H1 (cell line): ENCODE measurements at regions not wholly inside any gene's neighbourhood (a gene's known extent, or its start where the extent isn't known, plus 50 kb on each side); places are given as distances from the start of the nearest gene placed in this dataset.

Experiments
- CTCF ChIA-PET: fragments of 300-600 bp; sonication (Branson Sonifier 250); formaldehyde crosslinking; loops from one replicate; lab custom pipeline; 2021; ENCODE audit not compliant: partially characterized antibody; lab: Charles Lee
- POLR2A ChIA-PET: fragments of 300-600 bp; sonication (Branson Sonifier 250); formaldehyde crosslinking; loops from one replicate; lab custom pipeline; 2021; ENCODE audit warnings: inconsistent platforms; ENCODE audit not compliant: partially characterized antibody; lab: Charles Lee
- DNase-seq, 2 experiments: peaks; one replicate each; pipeline versions ENCODE4 v3.0.0 to v3.0.0-alpha.2; 2010 to 2022; ENCODE audit warnings: low spot score in 2 of 2, low read depth in 1 of 2, mixed read lengths in 1 of 2
- FAIRE-seq: peaks from 2 replicates; lab custom pipeline; 2011; peaks lifted over from hg19 to GRCh38; lab: Jason Lieb, UNC
- H2AFZ ChIP-seq: 2 replicates; pipeline ENCODE4 v1.8.1; 2012; ENCODE audit warnings: low read length, inconsistent platforms
- H2AK5ac ChIP-seq: 2 replicates; pipeline ENCODE4 v1.6.1; 2013; ENCODE audit warnings: low read depth, low read length
- H2BK120ac ChIP-seq: replicated peaks from 2 replicates; pipeline ENCODE3; 2013; ENCODE audit warnings: low read depth, low read length, inconsistent platforms
- H2BK12ac ChIP-seq: 2 replicates; pipeline ENCODE4 v1.6.1; 2013; ENCODE audit warnings: low read depth, low read length
- H2BK15ac ChIP-seq: 2 replicates; pipeline ENCODE4 v1.6.1; 2013; ENCODE audit warnings: low read length
- H2BK20ac ChIP-seq: 2 replicates; pipeline ENCODE4 v1.6.1; 2013; ENCODE audit warnings: low read length
- H2BK5ac ChIP-seq: 2 replicates; pipeline ENCODE4 v1.6.1; 2013; ENCODE audit warnings: low read depth, low read length
- H3K14ac ChIP-seq: 2 replicates; pipeline ENCODE4 v1.6.1; 2013; ENCODE audit warnings: inconsistent platforms; ENCODE audit not compliant: insufficient read length
- H3K18ac ChIP-seq: 2 replicates; pipeline ENCODE4 v1.6.1; 2013; ENCODE audit warnings: low read length; ENCODE audit errors: extremely low read depth
- H3K23ac ChIP-seq: 2 replicates; pipeline ENCODE4 v1.6.1; 2013; ENCODE audit warnings: inconsistent platforms; ENCODE audit not compliant: insufficient read length
- H3K23me2 ChIP-seq: 2 replicates; pipeline ENCODE4 v1.6.1; 2013; ENCODE audit warnings: low read depth, low read length
- H3K27ac ChIP-seq: 2 replicates; pipeline ENCODE4 v1.6.1; 2011; ENCODE audit warnings: low read depth, low read length, inconsistent platforms
- H3K27me3 ChIP-seq, 4 experiments: replicated peaks in 1 of 4; 1 replicate in 1 of 4; 2 replicates in 3 of 4; pipeline versions ENCODE4 v1.6.1 to v1.8.1; 2011 to 2013; ENCODE audit warnings: low read length in 3 of 4, mild to moderate bottlenecking in 3 of 4, inconsistent platforms in 2 of 4, mixed read lengths in 2 of 4, moderate library complexity in 1 of 4; ENCODE audit not compliant: control insufficient read depth in 3 of 4, insufficient read depth in 3 of 4; ENCODE audit errors: extremely low read depth in 1 of 4
- H3K36me3 ChIP-seq, 4 experiments: 2 replicates each; pipeline versions ENCODE4 v1.6.1 to v1.8.1; 2011 to 2013; ENCODE audit warnings: mild to moderate bottlenecking in 4 of 4, low read length in 3 of 4, moderate library complexity in 2 of 4, control low read depth in 1 of 4, inconsistent platforms in 1 of 4; ENCODE audit not compliant: insufficient read depth in 4 of 4, control insufficient read depth in 2 of 4
- H3K4ac ChIP-seq: replicated peaks from 2 replicates; pipeline ENCODE3; 2013; ENCODE audit warnings: low read length, low read depth, mixed read lengths, inconsistent platforms; ENCODE audit not compliant: insufficient read length
- H3K4me1 ChIP-seq, 4 experiments: replicated peaks in 1 of 4; 1 replicate in 1 of 4; 2 replicates in 3 of 4; pipeline versions ENCODE4 v1.6.1 to v1.8.1; 2011 to 2013; ENCODE audit warnings: low read length in 3 of 4, inconsistent platforms in 2 of 4, mixed read lengths in 1 of 4; ENCODE audit not compliant: insufficient read depth in 4 of 4, control insufficient read depth in 3 of 4
- H3K4me2 ChIP-seq, 2 experiments: 2 replicates each; pipeline versions ENCODE4 v1.6.1 to v1.8.1; 2011 to 2013; ENCODE audit warnings: low read depth in 2 of 2, low read length in 2 of 2, control low read depth in 1 of 2, inconsistent platforms in 1 of 2, mild to moderate bottlenecking in 1 of 2; ENCODE audit not compliant: insufficient read depth in 1 of 2
- H3K4me3 ChIP-seq, 4 experiments: fragments of 200-600, 300-600 bp in 1 of 4; sonication (generic), shearing (Covaris generic), sonication (Bioruptor Twin) in 1 of 4; 2 replicates each; pipeline versions ENCODE4 v1.5.1 to v1.8.1; 2011 to 2016; ENCODE audit warnings: low read length in 4 of 4, low read depth in 3 of 4, control low read depth in 2 of 4, inconsistent platforms in 2 of 4, mild to moderate bottlenecking in 2 of 4, mixed read lengths in 1 of 4, moderate library complexity in 1 of 4; ENCODE audit not compliant: insufficient read depth in 2 of 4; ENCODE audit errors: extremely low read depth in 1 of 4
- H3K56ac ChIP-seq: replicated peaks from 2 replicates; pipeline ENCODE3; 2013; ENCODE audit warnings: low read depth, mild to moderate bottlenecking, mixed read lengths, low read length, inconsistent platforms; ENCODE audit not compliant: insufficient read length
- H3K79me1 ChIP-seq: 2 replicates; pipeline ENCODE4 v1.6.1; 2013; ENCODE audit warnings: low read depth, low read length, control low read depth
- H3K79me2 ChIP-seq, 2 experiments: 2 replicates each; pipeline versions ENCODE4 v1.6.1 to v1.8.1; 2012 to 2013; ENCODE audit warnings: low read length in 2 of 2, mild to moderate bottlenecking in 2 of 2, inconsistent platforms in 1 of 2; ENCODE audit not compliant: insufficient read depth in 2 of 2, control insufficient read depth in 1 of 2
- H3K9ac ChIP-seq, 4 experiments: replicated peaks in 1 of 4; 1 replicate in 1 of 4; 2 replicates in 3 of 4; pipeline versions ENCODE4 v1.6.1 to v1.8.1; 2011 to 2013; ENCODE audit warnings: low read depth in 3 of 4, low read length in 3 of 4, control low read depth in 2 of 4, mild to moderate bottlenecking in 2 of 4, moderate library complexity in 2 of 4, inconsistent platforms in 1 of 4; ENCODE audit errors: extremely low read depth in 1 of 4
- H3K9me3 ChIP-seq, 2 experiments: 2 replicates each; pipeline versions ENCODE4 v1.6.1 to v1.8.1; 2012 to 2013; ENCODE audit warnings: mild to moderate bottlenecking in 2 of 2, moderate library complexity in 2 of 2, control low read depth in 1 of 2, inconsistent platforms in 1 of 2, low read depth in 1 of 2, low read length in 1 of 2, mixed read lengths in 1 of 2; ENCODE audit not compliant: insufficient read depth in 2 of 2
- H4K20me1 ChIP-seq, 2 experiments: replicated peaks in 1 of 2; 2 replicates each; pipeline versions ENCODE3 to v1.8.1; 2011 to 2013; ENCODE audit warnings: inconsistent platforms in 2 of 2, low read length in 2 of 2, mild to moderate bottlenecking in 1 of 2; ENCODE audit not compliant: insufficient read depth in 2 of 2, control insufficient read depth in 1 of 2
- H4K5ac ChIP-seq: 2 replicates; pipeline ENCODE4 v1.6.1; 2013; ENCODE audit warnings: low read length, low read depth, mixed read lengths, inconsistent platforms; ENCODE audit not compliant: insufficient read length
- H4K8ac ChIP-seq: 2 replicates; pipeline ENCODE4 v1.8.0; 2013; ENCODE audit warnings: mild to moderate bottlenecking, moderate library complexity, low read length, inconsistent platforms; ENCODE audit not compliant: insufficient read depth; ENCODE audit errors: extremely low read depth
- H4K91ac ChIP-seq: replicated peaks from 2 replicates; pipeline ENCODE3; 2013; ENCODE audit warnings: low read length, mixed read lengths, inconsistent platforms; ENCODE audit not compliant: insufficient read length
- CHD1 ChIP-seq: IDR thresholded peaks from 2 replicates; pipeline ENCODE4 v1.6.1; 2012; ENCODE audit warnings: low read depth, low read length, improper control_type of control experiment
- CHD2 ChIP-seq: IDR thresholded peaks from 2 replicates; pipeline ENCODE4 v1.6.1; 2012; ENCODE audit warnings: low read length, improper control_type of control experiment
- JUND ChIP-seq: IDR thresholded peaks from 2 replicates; pipeline ENCODE4 v1.6.1; 2011; ENCODE audit warnings: mild to moderate bottlenecking, improper control_type of control experiment, low read length
- KDM4A ChIP-seq: IDR thresholded peaks from one replicate; pipeline ENCODE4 v1.7.1; 2012; ENCODE audit warnings: low read depth, mild to moderate bottlenecking, moderate library complexity, low read length, inconsistent platforms; ENCODE audit not compliant: severe bottlenecking
- SP4 ChIP-seq: IDR thresholded peaks from 2 replicates; pipeline ENCODE4 v1.6.1; 2012; ENCODE audit warnings: low read length, inconsistent platforms
- SRF ChIP-seq: IDR thresholded peaks from 2 replicates; pipeline ENCODE4 v1.6.1; 2011; ENCODE audit warnings: mild to moderate bottlenecking, low read depth, low read length, moderate library complexity
- WGBS, 2 experiments: shearing (Covaris generic) in 1 of 2; methylation state at CpG; one replicate each; pipeline versions ENCODE4 v1.1.6 to v1.1.7; 2013 to 2015; ENCODE audit warnings: low lambda C conversion rate in 2 of 2, mixed read lengths in 2 of 2, inconsistent platforms in 1 of 2, low coverage in 1 of 2, missing lambda C conversion rate in 1 of 2; ENCODE audit not compliant: insufficient replicate concordance in 2 of 2, insufficient coverage in 1 of 2, insufficient read length in 1 of 2; ENCODE audit errors: extremely low coverage in 1 of 2, missing lambda C conversion rate in 1 of 2; 5-methylcytosine and 5-hydroxymethylcytosine counted together
- TF ChIP-seq, protein P1 (sequence below): IDR thresholded peaks from 2 replicates; pipeline ENCODE4 v1.6.1; 2012; ENCODE audit warnings: inconsistent platforms

GRCh38 chr21:28156590-28156989, 836.1 kb downstream of the LTN1 start:
- no peak overlapping the region for H3K56ac ChIP-seq
- no peak overlapping the region for H4K5ac ChIP-seq
- H3K27ac ChIP-seq: no peak overlapping the region
- no peak for DNase-seq
- H3K79me2 ChIP-seq: no peaks in the 10 kb centered on the region
- H3K9ac ChIP-seq: no peak overlapping the region
- no peaks in the 10 kb centered on the region for H3K9me3 ChIP-seq
- ChIA-PET POLR2A (no interaction called here), CTCF (no interaction called here)
- no peaks in the 10 kb centered on the region for H3K36me3 ChIP-seq
- no peaks in the 10 kb centered on the region for H3K23me2 ChIP-seq
- no peak overlapping the region for H3K4me3 ChIP-seq
- H2BK12ac ChIP-seq: no peak overlapping the region
- H2AFZ ChIP-seq: no peak overlapping the region
- no peak overlapping the region for H3K4me2 ChIP-seq
- H3K14ac ChIP-seq: no peak overlapping the region
- FAIRE-seq: no peak
- no peak overlapping the region for H3K4ac ChIP-seq
- H4K20me1 ChIP-seq: no peaks in the 10 kb centered on the region
- H2BK20ac ChIP-seq: no peak overlapping the region
- no peaks in the 10 kb centered on the region for H3K4me1 ChIP-seq
- no peak for TF ChIP-seq CHD2
- no peak for TF ChIP-seq JUND
- no peak for TF ChIP-seq CHD1
- TF ChIP-seq KDM4A: no peak
- no peak for TF ChIP-seq SRF
- TF ChIP-seq SP4: no peak
- TF ChIP-seq, protein P1, sequence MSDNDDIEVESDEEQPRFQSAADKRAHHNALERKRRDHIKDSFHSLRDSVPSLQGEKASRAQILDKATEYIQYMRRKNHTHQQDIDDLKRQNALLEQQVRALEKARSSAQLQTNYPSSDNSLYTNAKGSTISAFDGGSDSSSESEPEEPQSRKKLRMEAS: no peak
- H4K91ac ChIP-seq: no peak overlapping the region
- H2BK120ac ChIP-seq: no peak overlapping the region
- no peak overlapping the region for H4K8ac ChIP-seq
- no peaks in the 10 kb centered on the region for H3K27me3 ChIP-seq
- H2AK5ac ChIP-seq: no peak overlapping the region
- H3K18ac ChIP-seq: no peak overlapping the region
- no peak overlapping the region for H2BK15ac ChIP-seq
- H3K23ac ChIP-seq: no peak overlapping the region
- 88% methylated on average over 6 of the region's 6 CpGs; no CpG with 5 or more reads in 1 of the 2 experiments for WGBS, 2 experiments
- H3K79me1 ChIP-seq: no peaks in the 10 kb centered on the region
- no peak overlapping the region for H2BK5ac ChIP-seq
